Karpas-422 (cell line): ENCODE measurements at regions not wholly inside any gene's neighbourhood (a gene's known extent, or its start where the extent isn't known, plus 50 kb on each side); places are given as distances from the start of the nearest gene placed in this dataset.

ENCODE experiments used
- DNase-seq: peaks from one replicate; pipeline ENCODE4 v3.0.0-alpha.2; 2015
- H2AFZ ChIP-seq: fragments of 200-600 bp; sonication (generic); 2 replicates; pipeline ENCODE4 v1.6.1; 2014; ENCODE audit warnings: antibody characterized with exemption, low read length, mixed read lengths
- H3K27ac ChIP-seq: fragments of 200-600 bp; sonication (generic); 2 replicates; pipeline ENCODE4 v1.5.1; 2014; ENCODE audit warnings: mild to moderate bottlenecking, low read length, moderate library complexity
- H3K27me3 ChIP-seq: fragments of 200-600 bp; sonication (generic); 2 replicates; pipeline ENCODE4 v1.6.1; 2014; ENCODE audit warnings: low read length, mixed read lengths
- H3K36me3 ChIP-seq: fragments of 200-600 bp; sonication (generic); 2 replicates; pipeline ENCODE4 v1.6.1; 2014; ENCODE audit warnings: low read length, mixed read lengths; ENCODE audit not compliant: insufficient read depth
- H3K4me1 ChIP-seq: fragments of 200-600 bp; sonication (generic); 2 replicates; pipeline ENCODE4 v1.6.1; 2014; ENCODE audit warnings: mild to moderate bottlenecking, low read length, mixed read lengths
- H3K4me2 ChIP-seq: fragments of 200-600 bp; sonication (generic); 2 replicates; pipeline ENCODE4 v1.6.1; 2014; ENCODE audit warnings: low read length, low read depth, mild to moderate bottlenecking; ENCODE audit not compliant: poor library complexity, severe bottlenecking
- H3K4me3 ChIP-seq: fragments of 200-600 bp; sonication (generic); 2 replicates; pipeline ENCODE4 v1.5.1; 2014; ENCODE audit warnings: mild to moderate bottlenecking, antibody characterized with exemption, low read length, mixed read lengths
- H3K79me2 ChIP-seq: fragments of 200-600 bp; sonication (generic); 2 replicates; pipeline ENCODE4 v1.6.1; 2014; ENCODE audit warnings: mild to moderate bottlenecking, low read length, mixed read lengths
- H3K9ac ChIP-seq: fragments of 200-600 bp; sonication (generic); 2 replicates; pipeline ENCODE4 v1.6.0; 2014; ENCODE audit warnings: low read length
- H3K9me2 ChIP-seq: fragments of 200-600 bp; sonication (generic), shearing (Covaris generic); replicated peaks from 2 replicates; pipeline ENCODE4 v1.6.0; 2014; ENCODE audit warnings: mild to moderate bottlenecking, low read length, moderate library complexity; ENCODE audit not compliant: insufficient read depth
- H3K9me3 ChIP-seq: fragments of 300-700, 200-600 bp; sonication (generic); 2 replicates; pipeline ENCODE4 v1.6.1; 2014; ENCODE audit warnings: low read length, mixed read lengths
- H4K20me1 ChIP-seq: fragments of 200-600 bp; sonication (generic); 2 replicates; pipeline ENCODE4 v1.6.1; 2014; ENCODE audit warnings: mild to moderate bottlenecking, antibody characterized with exemption, low read length, low read depth; ENCODE audit not compliant: insufficient read depth

- H3K9me3 ChIP-seq: no peaks in the 10 kb centered on the region
- no peak overlapping the region for H2AFZ ChIP-seq
- no peaks in the 10 kb centered on the region for H3K27me3 ChIP-seq
- H3K4me2 ChIP-seq: no peak overlapping the region
- H4K20me1 ChIP-seq: no peaks in the 10 kb centered on the region
- H3K4me3 ChIP-seq: no peak overlapping the region
- no peaks in the 10 kb centered on the region for H3K9me2 ChIP-seq
- H3K4me1 ChIP-seq: no peaks in the 10 kb centered on the region
- H3K9ac ChIP-seq: no peak overlapping the region
- no peak for DNase-seq
- no peak overlapping the region for H3K27ac ChIP-seq
- no peaks in the 10 kb centered on the region for H3K36me3 ChIP-seq
- no peaks in the 10 kb centered on the region for H3K79me2 ChIP-seq
These were observed 227.8 kb upstream of the P2RY1 start for GRCh38 chr3:152607179-152607578.

- H3K36me3 ChIP-seq: no peaks in the 10 kb centered on the region
- no peak overlapping the region for H3K27ac ChIP-seq
- no peaks in the 10 kb centered on the region for H4K20me1 ChIP-seq
- H3K4me3 ChIP-seq: no peak overlapping the region
- no peaks in the 10 kb centered on the region for H3K79me2 ChIP-seq
- H3K9me3 ChIP-seq: no peaks in the 10 kb centered on the region
- H3K9ac ChIP-seq: no peak overlapping the region
- no peak overlapping the region for H2AFZ ChIP-seq
- no peak for DNase-seq
- H3K4me2 ChIP-seq: no peak overlapping the region
- H3K9me2 ChIP-seq: no peaks in the 10 kb centered on the region
- no peaks in the 10 kb centered on the region for H3K4me1 ChIP-seq
- no peaks in the 10 kb centered on the region for H3K27me3 ChIP-seq
These were observed 226.0 kb upstream of the P2RY1 start for GRCh38 chr3:152608696-152609594.

GRCh38 chr3:152609891-152610290, 225.0 kb upstream of the P2RY1 start:
- no peak overlapping the region for H3K4me3 ChIP-seq
- H3K27me3 ChIP-seq: no peaks in the 10 kb centered on the region
- no peak overlapping the region for H2AFZ ChIP-seq

GRCh38 chr3:152610622-152611021, 224.3 kb upstream of the P2RY1 start:
- Histone ChIP-seq H3K4me2 (no peak overlapping the region), H3K9ac (no peak overlapping the region), H2AFZ (no peak overlapping the region), H3K36me3 (no peaks in the 10 kb centered on the region), H3K79me2 (no peaks in the 10 kb centered on the region), H3K27me3 (no peaks in the 10 kb centered on the region), H3K4me3 (no peak overlapping the region), H4K20me1 (no peaks in the 10 kb centered on the region), H3K4me1 (no peaks in the 10 kb centered on the region), H3K9me3 (no peaks in the 10 kb centered on the region), H3K9me2 (no peaks in the 10 kb centered on the region), H3K27ac (no peak overlapping the region)
- no peak for DNase-seq

More at GRCh38 chr3:152609891-152610290, 225.0 kb upstream of the P2RY1 start:
- H3K36me3 ChIP-seq: no peaks in the 10 kb centered on the region
- no peak for DNase-seq
- H3K9ac ChIP-seq: no peak overlapping the region
- no peaks in the 10 kb centered on the region for H3K4me1 ChIP-seq
- H3K9me3 ChIP-seq: no peaks in the 10 kb centered on the region
- no peaks in the 10 kb centered on the region for H4K20me1 ChIP-seq
- H3K79me2 ChIP-seq: no peaks in the 10 kb centered on the region
- no peaks in the 10 kb centered on the region for H3K9me2 ChIP-seq
- H3K27ac ChIP-seq: no peak overlapping the region
- no peak overlapping the region for H3K4me2 ChIP-seq

- Histone ChIP-seq H3K79me2 (no peaks in the 10 kb centered on the region), H4K20me1 (no peaks in the 10 kb centered on the region), H3K9ac (no peak overlapping the region), H3K27me3 (no peaks in the 10 kb centered on the region), H3K4me2 (no peak overlapping the region), H3K9me2 (no peaks in the 10 kb centered on the region), H3K4me1 (no peaks in the 10 kb centered on the region), H3K36me3 (no peaks in the 10 kb centered on the region), H3K4me3 (no peak overlapping the region), H3K27ac (no peak overlapping the region), H2AFZ (no peak overlapping the region), H3K9me3 (no peaks in the 10 kb centered on the region)
- DNase-seq: no peak
These were observed 223.0 kb upstream of the P2RY1 start for GRCh38 chr3:152611905-152612304.

GRCh38 chr3:152613851-152614250, 221.1 kb upstream of the P2RY1 start:
- H3K36me3 ChIP-seq: no peaks in the 10 kb centered on the region

GRCh38 chr3:152615681-152616080, 219.2 kb upstream of the P2RY1 start:
- H2AFZ ChIP-seq: no peak overlapping the region
- H3K4me1 ChIP-seq: no peaks in the 10 kb centered on the region
- H3K36me3 ChIP-seq: no peaks in the 10 kb centered on the region
- H3K27me3 ChIP-seq: no peaks in the 10 kb centered on the region
- H4K20me1 ChIP-seq: no peaks in the 10 kb centered on the region
- DNase-seq: no peak
- H3K9me3 ChIP-seq: no peaks in the 10 kb centered on the region
- no peaks in the 10 kb centered on the region for H3K9me2 ChIP-seq
- H3K4me3 ChIP-seq: no peak overlapping the region
- H3K79me2 ChIP-seq: no peaks in the 10 kb centered on the region
- H3K4me2 ChIP-seq: no peak overlapping the region
- no peak overlapping the region for H3K9ac ChIP-seq
- no peak overlapping the region for H3K27ac ChIP-seq

More at GRCh38 chr3:152613851-152614250, 221.1 kb upstream of the P2RY1 start:
- Histone ChIP-seq H3K9me2 (no peaks in the 10 kb centered on the region), H3K4me1 (no peaks in the 10 kb centered on the region), H3K9me3 (no peaks in the 10 kb centered on the region), H3K79me2 (no peaks in the 10 kb centered on the region), H3K4me3 (no peak overlapping the region), H3K27ac (no peak overlapping the region), H3K27me3 (no peaks in the 10 kb centered on the region), H3K4me2 (no peak overlapping the region), H2AFZ (no peak overlapping the region), H3K9ac (no peak overlapping the region), H4K20me1 (no peaks in the 10 kb centered on the region)
- no peak for DNase-seq

GRCh38 chr3:152617609-152618008, 217.3 kb upstream of the P2RY1 start:
- no peak for DNase-seq
- no peaks in the 10 kb centered on the region for H3K79me2 ChIP-seq
- H4K20me1 ChIP-seq: no peaks in the 10 kb centered on the region
- no peak overlapping the region for H3K4me3 ChIP-seq
- no peaks in the 10 kb centered on the region for H3K9me2 ChIP-seq
- no peak overlapping the region for H2AFZ ChIP-seq
- no peak overlapping the region for H3K9ac ChIP-seq
- H3K4me2 ChIP-seq: no peak overlapping the region
- no peaks in the 10 kb centered on the region for H3K9me3 ChIP-seq
- no peaks in the 10 kb centered on the region for H3K27me3 ChIP-seq
- no peaks in the 10 kb centered on the region for H3K4me1 ChIP-seq
- no peaks in the 10 kb centered on the region for H3K36me3 ChIP-seq
- no peak overlapping the region for H3K27ac ChIP-seq
